ENCODE measurements at regions not wholly inside any gene's neighbourhood (a gene's known extent, or its start where the extent isn't known, plus 50 kb on each side); places are given as distances from the start of the nearest gene placed in this dataset.

DNA sequence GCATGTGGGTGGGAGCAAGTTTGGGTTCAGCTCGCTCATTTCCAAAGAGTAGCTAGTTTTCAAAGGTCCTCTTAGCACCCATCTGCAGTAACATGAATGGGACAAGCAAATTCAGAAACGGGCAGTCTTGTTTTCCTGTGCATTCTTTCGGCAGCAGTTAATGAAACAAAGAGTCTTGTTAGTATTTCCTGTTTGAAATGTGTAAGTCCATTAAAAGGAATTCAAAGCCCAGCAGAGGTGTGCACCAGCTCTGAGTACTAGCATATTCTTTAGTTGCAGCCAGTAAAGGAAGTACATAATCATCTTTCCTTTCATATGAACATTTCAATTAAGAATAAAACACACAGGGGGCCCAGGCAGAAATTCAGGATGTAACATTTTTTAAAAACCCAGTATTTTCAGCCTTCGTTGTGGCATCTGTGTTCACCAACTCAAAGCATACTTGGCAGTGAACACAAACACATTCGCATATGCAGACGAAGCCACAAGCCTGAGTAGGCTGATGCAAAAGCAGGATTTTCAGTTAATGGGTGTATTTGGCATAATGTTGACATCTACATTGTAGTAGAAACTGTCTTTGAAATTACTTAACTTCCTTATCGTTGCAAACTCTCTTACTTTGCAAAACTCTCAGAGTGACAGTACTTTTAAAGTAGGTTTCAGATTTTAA, 570.0 kb upstream of the FLRT2 start:
- Histone ChIP-seq H3K36me3 (no peaks in the 10 kb centered on the region), H3K27me3 (no peaks in the 10 kb centered on the region), H3K27ac (no peak overlapping the region), H3K4me1 (ENCODE audit: control insufficient read depth in 1 of 2, insufficient read depth in 1 of 2, low read depth in 1 of 2, low read length in 1 of 2) (peaks cover 0 to 10% of the 10 kb centered on the region in 2 experiments), H3K9me3 (no peaks in the 10 kb centered on the region), H3K4me3 (ENCODE audit: low read depth in 1 of 2, low read length in 1 of 2) (no peak overlapping the region)
- TF ChIP-seq, protein P1, sequence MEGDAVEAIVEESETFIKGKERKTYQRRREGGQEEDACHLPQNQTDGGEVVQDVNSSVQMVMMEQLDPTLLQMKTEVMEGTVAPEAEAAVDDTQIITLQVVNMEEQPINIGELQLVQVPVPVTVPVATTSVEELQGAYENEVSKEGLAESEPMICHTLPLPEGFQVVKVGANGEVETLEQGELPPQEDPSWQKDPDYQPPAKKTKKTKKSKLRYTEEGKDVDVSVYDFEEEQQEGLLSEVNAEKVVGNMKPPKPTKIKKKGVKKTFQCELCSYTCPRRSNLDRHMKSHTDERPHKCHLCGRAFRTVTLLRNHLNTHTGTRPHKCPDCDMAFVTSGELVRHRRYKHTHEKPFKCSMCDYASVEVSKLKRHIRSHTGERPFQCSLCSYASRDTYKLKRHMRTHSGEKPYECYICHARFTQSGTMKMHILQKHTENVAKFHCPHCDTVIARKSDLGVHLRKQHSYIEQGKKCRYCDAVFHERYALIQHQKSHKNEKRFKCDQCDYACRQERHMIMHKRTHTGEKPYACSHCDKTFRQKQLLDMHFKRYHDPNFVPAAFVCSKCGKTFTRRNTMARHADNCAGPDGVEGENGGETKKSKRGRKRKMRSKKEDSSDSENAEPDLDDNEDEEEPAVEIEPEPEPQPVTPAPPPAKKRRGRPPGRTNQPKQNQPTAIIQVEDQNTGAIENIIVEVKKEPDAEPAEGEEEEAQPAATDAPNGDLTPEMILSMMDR (IDR thresholded peaks at IDR 0.05) = no peak

DNA sequence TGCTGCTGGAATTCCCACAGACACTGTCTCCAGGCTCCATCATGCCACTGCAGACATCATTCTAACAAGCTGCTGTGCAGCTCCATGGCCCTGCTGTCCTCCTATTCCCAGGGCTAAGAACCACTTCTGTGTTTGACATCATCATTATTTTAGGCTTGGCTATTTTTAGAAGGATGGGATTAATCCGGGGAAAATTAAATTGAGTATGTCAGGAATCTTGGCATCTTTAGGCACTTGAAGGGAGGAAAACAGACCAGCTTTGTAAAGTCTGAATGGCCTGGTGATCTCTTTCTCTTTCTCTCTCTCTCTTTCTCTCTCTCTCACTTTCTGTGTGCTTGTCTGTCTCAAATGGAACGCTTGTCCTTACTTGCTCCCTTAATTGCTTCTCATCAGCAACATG, 568.3 kb upstream of the FLRT2 start:
- Histone ChIP-seq H3K36me3 (no peaks in the 10 kb centered on the region), H3K9me3 (no peaks in the 10 kb centered on the region), H3K27ac (no peak overlapping the region), H3K4me1 (ENCODE audit: control insufficient read depth in 1 of 2, insufficient read depth in 1 of 2, low read depth in 1 of 2, low read length in 1 of 2) (peaks cover 0 to 10% of the 10 kb centered on the region in 2 experiments), H3K27me3 (no peaks in the 10 kb centered on the region), H3K4me3 (ENCODE audit: low read depth in 1 of 2, low read length in 1 of 2) (no peak overlapping the region)
- TF ChIP-seq, protein P1 (IDR thresholded peaks at IDR 0.05) = no peak

DNA sequence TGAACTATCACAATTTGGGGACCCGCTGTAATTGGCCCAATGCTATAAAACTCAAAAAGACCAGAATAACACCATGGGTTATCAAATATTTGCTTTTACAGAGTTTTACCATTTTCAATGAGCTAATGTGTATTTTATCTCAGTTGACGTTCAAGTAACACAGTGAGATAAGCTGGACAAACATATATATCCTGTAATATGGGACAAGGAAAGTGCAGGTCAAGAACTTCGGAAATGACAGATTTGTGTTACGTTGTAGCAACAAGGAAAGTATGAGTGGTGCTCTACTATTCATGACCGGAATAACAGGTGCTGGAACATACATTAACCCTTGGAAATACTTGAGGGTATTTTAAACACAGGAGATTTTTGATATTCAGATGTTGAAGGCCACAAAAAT, 566.4 kb upstream of the FLRT2 start:
- Histone ChIP-seq H3K27ac (no peak overlapping the region), H3K4me3 (ENCODE audit: low read depth in 1 of 2, low read length in 1 of 2) (no peak overlapping the region), H3K4me1 (ENCODE audit: control insufficient read depth in 1 of 2, insufficient read depth in 1 of 2, low read depth in 1 of 2, low read length in 1 of 2) (peaks cover 0 to 10% of the 10 kb centered on the region in 2 experiments), H3K27me3 (no peaks in the 10 kb centered on the region), H3K9me3 (no peaks in the 10 kb centered on the region), H3K36me3 (no peaks in the 10 kb centered on the region)
- TF ChIP-seq, protein P1 (IDR thresholded peaks at IDR 0.05) = no peak

DNA sequence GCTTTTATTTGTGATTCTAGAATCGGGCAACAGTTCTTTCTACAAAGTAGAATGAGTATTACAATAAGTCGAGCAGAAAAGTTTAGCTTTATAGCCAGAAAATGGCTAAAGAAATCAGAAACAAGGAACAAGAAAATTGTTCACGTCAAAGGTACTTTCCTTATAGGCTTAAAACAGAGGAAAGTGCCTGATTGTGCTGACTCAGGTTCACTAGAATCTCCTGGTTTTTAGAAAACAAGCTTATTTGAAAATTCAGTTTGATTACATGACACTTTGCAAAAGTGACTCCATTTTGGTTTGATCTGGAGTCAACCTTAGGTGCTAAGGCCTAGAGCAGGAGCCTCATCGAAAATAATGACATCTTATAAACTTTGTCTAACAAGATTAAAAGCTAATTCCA, 564.7 kb upstream of the FLRT2 start:
- peaks cover 0 to 2% of the 10 kb centered on the region in 2 experiments for H3K4me1 ChIP-seq (ENCODE audit: control insufficient read depth in 1 of 2, insufficient read depth in 1 of 2, low read depth in 1 of 2, low read length in 1 of 2)
- no peaks in the 10 kb centered on the region for H3K27me3 ChIP-seq
- TF ChIP-seq, protein P1 (IDR thresholded peaks at IDR 0.05) = no peak
- no peak overlapping the region for H3K27ac ChIP-seq
- H3K9me3 ChIP-seq = no peaks in the 10 kb centered on the region
- no peak overlapping the region for H3K4me3 ChIP-seq (ENCODE audit: low read depth in 1 of 2, low read length in 1 of 2)
- no peaks in the 10 kb centered on the region for H3K36me3 ChIP-seq

DNA sequence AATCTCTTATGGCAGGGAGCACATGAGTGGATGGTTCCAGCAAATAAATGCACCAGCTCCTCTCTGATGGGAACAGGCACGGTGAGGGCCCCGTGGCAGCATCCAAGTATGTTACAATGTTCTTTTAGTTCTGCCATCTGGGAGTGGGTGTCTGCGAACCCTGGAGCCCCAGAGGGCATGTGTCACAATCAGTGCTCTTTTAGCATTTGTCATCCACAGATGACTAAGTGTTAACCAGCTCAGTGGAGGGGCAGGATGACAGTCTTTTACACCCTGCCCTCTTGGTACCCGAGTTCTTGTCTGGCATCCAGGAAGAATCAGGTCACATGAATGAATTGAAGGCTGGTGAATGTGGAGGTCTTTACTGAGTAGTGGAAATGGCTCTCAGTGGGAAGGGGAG, 560.4 kb upstream of the FLRT2 start:
- TF ChIP-seq, protein P1 (IDR thresholded peaks at IDR 0.05) = no peak
- no peaks in the 10 kb centered on the region for H3K27me3 ChIP-seq
- no peaks in the 10 kb centered on the region for H3K9me3 ChIP-seq
- H3K4me3 ChIP-seq (ENCODE audit: low read depth in 1 of 2, low read length in 1 of 2) = no peak overlapping the region
- no peaks in the 10 kb centered on the region for H3K4me1 ChIP-seq (ENCODE audit: control insufficient read depth in 1 of 2, insufficient read depth in 1 of 2, low read depth in 1 of 2, low read length in 1 of 2)
- no peak overlapping the region for H3K27ac ChIP-seq
- no peaks in the 10 kb centered on the region for H3K36me3 ChIP-seq
